Uterus (tissue), 3 donors: ENCODE measurements at regions not wholly inside any gene's neighbourhood (a gene's known extent, or its start where the extent isn't known, plus 50 kb on each side); places are given as distances from the start of the nearest gene placed in this dataset.

Experiments
- DNase-seq, 2 donors: peaks; one replicate each; pipeline ENCODE4 v3.0.0-alpha.2; 2019 to 2020
- H3K27ac ChIP-seq, 2 donors: fragments of 200-600 bp; sonication (generic); 1 replicate in 1 of 2; 2 replicates in 1 of 2; pipeline ENCODE4 v1.5.1; 2016 to 2018
- H3K27me3 ChIP-seq, 2 donors: fragments of 200-600 bp; sonication (generic); one replicate each; pipeline ENCODE4 v1.5.1; 2018 to 2019; ENCODE audit warnings: control low read depth in 1 of 2
- H3K36me3 ChIP-seq, 2 donors: fragments of 200-600 bp; sonication (generic); one replicate each; pipeline ENCODE4 v1.5.1; 2019; ENCODE audit warnings: control low read depth in 1 of 2
- H3K4me1 ChIP-seq, 2 donors: fragments of 200-600 bp; sonication (generic); one replicate each; pipeline ENCODE4 v1.5.1; 2018 to 2019; ENCODE audit warnings: control low read depth in 1 of 2
- H3K4me3 ChIP-seq, 2 donors: fragments of 200-600 bp; sonication (generic); 1 replicate in 1 of 2; 2 replicates in 1 of 2; pipeline ENCODE4 v1.5.1; 2018 to 2019; ENCODE audit warnings: mild to moderate bottlenecking in 1 of 2
- H3K9me3 ChIP-seq, 2 donors: fragments of 200-600 bp; sonication (generic); one replicate each; pipeline ENCODE4 v1.5.1; 2019; ENCODE audit warnings: control low read depth in 1 of 2
- CTCF ChIP-seq, 4 experiments: fragments of 200-600 bp in 2 of 4; fragments of 450-650 bp in 2 of 4; sonication (generic) in 2 of 4; IDR thresholded peaks; one replicate each; pipeline ENCODE4 v1.5.1; 2016 to 2019; ENCODE audit warnings: antibody characterized with exemption in 4 of 4, mild to moderate bottlenecking in 2 of 4, moderate library complexity in 1 of 4
- POLR2A ChIP-seq, 2 donors: fragments of 450-650 bp; IDR thresholded peaks; one replicate each; pipeline ENCODE4 v1.6.1; 2016; ENCODE audit warnings: antibody characterized with exemption in 2 of 2, mild to moderate bottlenecking in 1 of 2, moderate library complexity in 1 of 2
- intact Hi-C: fragments of 100-400 bp; cut with DNase I; formaldehyde crosslinking; loops from one replicate; pipeline ENCODE4 v1.15.1; 2023; ENCODE audit warnings: low total_unique reads
- donor health status: DM: yes; HTN: yes; CAD: no.

DNA sequence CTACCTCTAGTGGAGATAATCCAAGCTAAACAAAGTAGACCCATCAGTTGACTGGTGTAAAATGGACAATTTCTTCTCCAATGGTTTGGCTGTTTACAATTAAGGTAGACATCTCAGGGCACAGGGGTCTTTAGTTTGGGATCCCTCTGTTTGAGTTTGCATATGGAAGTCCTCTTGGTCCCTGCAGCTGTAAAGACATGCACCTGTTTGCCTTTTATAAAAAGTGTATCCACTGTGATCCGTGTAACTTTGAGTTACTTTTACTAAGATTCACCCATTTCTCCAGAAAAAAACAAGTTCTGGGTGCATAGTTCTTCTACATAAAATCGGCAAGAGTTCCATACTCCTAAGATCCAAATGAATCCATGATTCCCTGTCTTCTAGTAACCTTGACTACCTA lies 374.7 kb upstream of the ADAMTS16 start:
- intact Hi-C loops, result no loop called here
- Histone ChIP-seq H3K4me3 (no peak overlapping the region), H3K27me3 (no peaks in the 10 kb centered on the region), H3K9me3 (no peaks in the 10 kb centered on the region), H3K36me3 (no peaks in the 10 kb centered on the region), H3K4me1 (no peaks in the 10 kb centered on the region), H3K27ac (no peak overlapping the region)
- DNase-seq, result no peak
- TF ChIP-seq CTCF (IDR thresholded peaks at IDR 0.05) (no peak), POLR2A (IDR thresholded peaks at IDR 0.05) (no peak)

DNA sequence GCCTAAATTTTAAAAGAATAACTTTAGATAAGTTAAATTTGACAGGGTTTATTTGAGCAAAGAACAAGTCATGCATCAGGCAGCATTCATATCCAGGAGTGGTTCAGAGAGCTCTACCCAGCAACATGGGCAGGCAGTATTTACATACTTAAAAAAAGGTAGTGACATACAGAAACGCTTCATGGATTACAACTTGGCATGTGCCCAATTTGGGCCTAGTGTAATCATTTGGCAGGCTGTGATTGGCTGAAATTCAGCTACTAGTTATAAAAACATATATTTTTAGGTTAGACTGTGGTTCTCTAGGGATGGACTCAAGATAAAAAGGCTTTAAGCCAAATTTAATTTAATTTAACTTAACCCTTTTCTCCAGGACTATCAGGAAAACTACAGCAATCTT lies 374.0 kb upstream of the ADAMTS16 start:
- no peak overlapping the region for H3K4me3 ChIP-seq
- intact Hi-C loops, result no loop called here
- no peaks in the 10 kb centered on the region for H3K4me1 ChIP-seq
- H3K27me3 ChIP-seq, result no peaks in the 10 kb centered on the region
- no peaks in the 10 kb centered on the region for H3K36me3 ChIP-seq
- TF ChIP-seq CTCF (IDR thresholded peaks at IDR 0.05), result no peak
- H3K9me3 ChIP-seq, result no peaks in the 10 kb centered on the region
- H3K27ac ChIP-seq, result no peak overlapping the region
- DNase-seq, result no peak

GRCh38 chr5:4772591-4772990 lies 367.5 kb upstream of the ADAMTS16 start:
- no peak for DNase-seq
- Histone ChIP-seq H3K27me3 (no peaks in the 10 kb centered on the region), H3K4me1 (no peaks in the 10 kb centered on the region), H3K36me3 (no peaks in the 10 kb centered on the region), H3K4me3 (no peak overlapping the region), H3K9me3 (no peaks in the 10 kb centered on the region), H3K27ac (no peak overlapping the region)
- intact Hi-C loops, result no loop called here
- no peak for TF ChIP-seq CTCF (IDR thresholded peaks at IDR 0.05)
- TF ChIP-seq POLR2A (IDR thresholded peaks at IDR 0.05), result no peak

GRCh38 chr5:4773827-4774317 lies 366.3 kb upstream of the ADAMTS16 start:
- intact Hi-C loops, result no loop called here

DNA sequence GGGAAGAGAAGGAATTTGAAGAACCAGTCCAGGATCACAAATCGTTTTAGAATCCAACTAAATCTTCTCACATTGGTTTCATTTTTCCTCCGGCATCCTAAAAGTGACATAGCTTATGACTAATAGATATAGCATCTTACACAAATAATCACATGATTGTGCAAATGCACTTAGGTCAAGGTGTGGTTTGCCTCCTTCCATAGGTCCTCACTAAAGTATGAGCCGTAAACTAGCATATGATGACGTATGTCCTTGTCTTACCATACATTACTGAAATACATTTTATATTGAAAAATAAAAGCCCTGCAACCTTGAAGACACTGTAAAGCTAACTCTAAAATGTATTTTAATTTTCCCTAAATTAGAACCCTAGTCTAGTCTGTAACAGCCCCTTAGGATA lies 362.7 kb upstream of the ADAMTS16 start:
- Histone ChIP-seq H3K4me3 (no peak overlapping the region), H3K27ac (no peak overlapping the region), H3K4me1 (no peaks in the 10 kb centered on the region), H3K9me3 (no peaks in the 10 kb centered on the region), H3K36me3 (no peaks in the 10 kb centered on the region), H3K27me3 (no peaks in the 10 kb centered on the region)
- DNase-seq, result no peak
- intact Hi-C loops, result no loop called here
- TF ChIP-seq CTCF (IDR thresholded peaks at IDR 0.05), result no peak
- no peak for TF ChIP-seq POLR2A (IDR thresholded peaks at IDR 0.05)

More at GRCh38 chr5:4773827-4774317, 366.3 kb upstream of the ADAMTS16 start:
- H3K36me3 ChIP-seq, result no peaks in the 10 kb centered on the region
- no peaks in the 10 kb centered on the region for H3K4me1 ChIP-seq
- no peak overlapping the region for H3K4me3 ChIP-seq
- TF ChIP-seq POLR2A (IDR thresholded peaks at IDR 0.05), result no peak
- no peak for TF ChIP-seq CTCF (IDR thresholded peaks at IDR 0.05)
- no peaks in the 10 kb centered on the region for H3K27me3 ChIP-seq
- no peak for DNase-seq
- no peaks in the 10 kb centered on the region for H3K9me3 ChIP-seq
- H3K27ac ChIP-seq, result no peak overlapping the region
